ENCODE measurements at regions not wholly inside any gene's neighbourhood (a gene's known extent, or its start where the extent isn't known, plus 50 kb on each side); places are given as distances from the start of the nearest gene placed in this dataset.

- Histone ChIP-seq H3K27ac (ENCODE audit: low read depth, low read length) (no peak overlapping the region), H3K36me3 (ENCODE audit: control insufficient read depth in 3 of 3, insufficient read depth in 3 of 3, low read length in 3 of 3) (no peaks in the 10 kb centered on the region), H3K9me3 (ENCODE audit: control insufficient read depth in 3 of 3, low read length in 3 of 3) (no peaks in the 10 kb centered on the region), H3K27me3 (ENCODE audit: control insufficient read depth in 3 of 3, insufficient read depth in 3 of 3, low read length in 3 of 3) (no peaks in the 10 kb centered on the region), H3K4me1 (ENCODE audit: control insufficient read depth in 3 of 3, insufficient read depth in 3 of 3, low read length in 3 of 3) (no peaks in the 10 kb centered on the region), H3K9ac (ENCODE audit: low read depth in 1 of 3, low read length in 3 of 3) (no peak overlapping the region), H3K4me3 (ENCODE audit: low read length in 3 of 3) (no peak overlapping the region)
Measured at GRCh38 chr14:28098856-28099255, 667.7 kb upstream of the FOXG1 start.

DNA sequence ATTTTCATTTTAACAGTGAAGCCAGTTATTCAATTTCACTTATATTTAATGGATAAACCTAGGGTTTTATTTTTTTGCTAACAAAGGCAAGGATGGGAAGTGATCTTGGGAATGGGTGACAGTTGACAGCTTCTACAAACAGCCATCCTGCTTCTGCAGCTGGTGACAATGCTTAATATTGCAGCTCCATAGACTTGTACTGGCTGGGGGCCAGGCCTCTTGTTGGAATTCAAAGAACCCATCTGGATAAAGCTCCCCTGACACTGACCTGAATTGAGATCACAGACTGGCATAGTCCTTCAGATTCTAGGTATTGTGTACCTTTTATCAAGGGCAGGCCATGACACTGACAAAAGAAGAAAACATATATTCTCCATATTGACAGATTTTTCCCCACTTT lies 664.6 kb upstream of the FOXG1 start:
- no peak overlapping the region for H3K4me3 ChIP-seq (ENCODE audit: low read length in 3 of 3)
- no peaks in the 10 kb centered on the region for H3K36me3 ChIP-seq (ENCODE audit: control insufficient read depth in 3 of 3, insufficient read depth in 3 of 3, low read length in 3 of 3)
- no peak overlapping the region for H3K27ac ChIP-seq (ENCODE audit: low read depth, low read length)
- H3K9ac ChIP-seq (ENCODE audit: low read depth in 1 of 3, low read length in 3 of 3): no peak overlapping the region
- H3K4me1 ChIP-seq (ENCODE audit: control insufficient read depth in 3 of 3, insufficient read depth in 3 of 3, low read length in 3 of 3): no peaks in the 10 kb centered on the region
- no peaks in the 10 kb centered on the region for H3K27me3 ChIP-seq (ENCODE audit: control insufficient read depth in 3 of 3, insufficient read depth in 3 of 3, low read length in 3 of 3)
- H3K9me3 ChIP-seq (ENCODE audit: control insufficient read depth in 3 of 3, low read length in 3 of 3): no peaks in the 10 kb centered on the region

DNA sequence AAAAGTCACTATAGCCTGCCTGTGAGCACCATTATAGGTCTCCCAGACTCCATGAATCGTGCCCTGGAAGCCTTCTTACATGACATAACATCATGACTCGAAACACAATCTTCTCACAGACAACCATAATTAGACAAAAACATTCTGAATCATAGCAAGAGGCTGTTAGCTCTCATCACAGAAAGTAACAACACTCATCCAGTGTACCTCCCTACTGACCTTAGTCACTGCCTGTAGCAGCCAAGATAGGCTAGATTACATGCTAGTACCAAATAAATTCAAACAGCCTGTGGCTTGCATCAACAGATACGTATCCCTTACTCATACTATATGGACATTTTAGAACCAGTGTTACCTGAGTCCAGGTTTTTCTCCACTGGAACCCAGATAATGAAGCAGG lies 663.8 kb upstream of the FOXG1 start:
- Histone ChIP-seq H3K9ac (ENCODE audit: low read depth in 1 of 3, low read length in 3 of 3) (no peak overlapping the region), H3K9me3 (ENCODE audit: control insufficient read depth in 3 of 3, low read length in 3 of 3) (no peaks in the 10 kb centered on the region), H3K4me1 (ENCODE audit: control insufficient read depth in 3 of 3, insufficient read depth in 3 of 3, low read length in 3 of 3) (no peaks in the 10 kb centered on the region)

DNA sequence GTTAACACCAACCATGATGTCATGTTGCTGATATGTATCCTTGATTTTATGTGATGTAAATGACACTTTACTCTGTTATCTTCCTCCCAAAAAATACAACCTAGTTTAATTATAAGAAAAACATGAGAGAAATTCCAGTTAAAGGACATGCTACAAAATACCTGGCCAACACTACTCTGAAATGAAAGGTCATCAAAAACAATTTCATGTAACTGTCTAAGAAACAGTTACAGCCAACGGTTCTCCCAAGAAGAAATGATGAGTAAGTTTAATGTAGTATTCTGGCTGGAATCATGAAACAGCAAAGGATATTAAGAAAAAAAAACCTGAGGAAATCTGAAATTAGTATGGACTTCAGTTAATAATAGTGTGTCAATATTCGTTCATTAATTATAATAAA lies 653.3 kb upstream of the FOXG1 start:
- Histone ChIP-seq H3K27me3 (ENCODE audit: control insufficient read depth in 3 of 3, insufficient read depth in 3 of 3, low read length in 3 of 3) (no peaks in the 10 kb centered on the region), H3K4me3 (ENCODE audit: low read length in 3 of 3) (no peak overlapping the region), H3K27ac (ENCODE audit: low read depth, low read length) (no peak overlapping the region), H3K9ac (ENCODE audit: low read depth in 1 of 3, low read length in 3 of 3) (no peak overlapping the region), H3K9me3 (ENCODE audit: control insufficient read depth in 3 of 3, low read length in 3 of 3) (peaks cover 0 to 4% (median 0%) of the 10 kb centered on the region in 3 donors), H3K36me3 (ENCODE audit: control insufficient read depth in 3 of 3, insufficient read depth in 3 of 3, low read length in 3 of 3) (no peaks in the 10 kb centered on the region), H3K4me1 (ENCODE audit: control insufficient read depth in 3 of 3, insufficient read depth in 3 of 3, low read length in 3 of 3) (no peaks in the 10 kb centered on the region)

More for the DNA sequence above, 663.8 kb upstream of the FOXG1 start:
- Histone ChIP-seq H3K27ac (ENCODE audit: low read depth, low read length) (no peak overlapping the region), H3K27me3 (ENCODE audit: control insufficient read depth in 3 of 3, insufficient read depth in 3 of 3, low read length in 3 of 3) (no peaks in the 10 kb centered on the region), H3K4me3 (ENCODE audit: low read length in 3 of 3) (no peak overlapping the region), H3K36me3 (ENCODE audit: control insufficient read depth in 3 of 3, insufficient read depth in 3 of 3, low read length in 3 of 3) (no peaks in the 10 kb centered on the region)

- no peak overlapping the region for H3K9ac ChIP-seq (ENCODE audit: low read depth in 1 of 3, low read length in 3 of 3)
- H3K36me3 ChIP-seq (ENCODE audit: control insufficient read depth in 3 of 3, insufficient read depth in 3 of 3, low read length in 3 of 3): no peaks in the 10 kb centered on the region
- H3K4me3 ChIP-seq (ENCODE audit: low read length in 3 of 3): no peak overlapping the region
- H3K27ac ChIP-seq (ENCODE audit: low read depth, low read length): no peak overlapping the region
- H3K4me1 ChIP-seq (ENCODE audit: control insufficient read depth in 3 of 3, insufficient read depth in 3 of 3, low read length in 3 of 3): no peaks in the 10 kb centered on the region
- no peaks in the 10 kb centered on the region for H3K9me3 ChIP-seq (ENCODE audit: control insufficient read depth in 3 of 3, low read length in 3 of 3)
- no peaks in the 10 kb centered on the region for H3K27me3 ChIP-seq (ENCODE audit: control insufficient read depth in 3 of 3, insufficient read depth in 3 of 3, low read length in 3 of 3)
Measured at GRCh38 chr14:28116716-28117115, 649.9 kb upstream of the FOXG1 start.

DNA sequence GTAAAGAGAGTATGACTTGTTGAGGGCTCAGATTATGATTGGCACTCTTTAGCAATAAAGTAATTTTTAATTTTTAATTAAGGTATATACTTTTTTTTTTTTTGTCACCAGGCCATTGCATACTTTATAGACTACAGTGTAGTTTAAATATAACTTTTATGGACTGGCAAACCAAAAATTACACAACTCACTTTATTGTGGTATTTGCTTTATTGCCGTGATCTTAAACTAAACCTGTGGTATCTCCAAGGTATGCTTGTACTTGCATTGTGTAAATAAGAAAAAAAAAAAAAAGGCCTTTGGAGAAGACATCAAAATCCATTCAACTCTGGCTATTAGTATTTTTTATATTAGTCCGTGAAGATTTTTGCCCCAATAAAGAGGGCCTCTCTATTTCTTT lies 646.7 kb upstream of the FOXG1 start:
- Histone ChIP-seq H3K9me3 (ENCODE audit: control insufficient read depth in 3 of 3, low read length in 3 of 3) (no peaks in the 10 kb centered on the region), H3K4me1 (ENCODE audit: control insufficient read depth in 3 of 3, insufficient read depth in 3 of 3, low read length in 3 of 3) (no peaks in the 10 kb centered on the region), H3K4me3 (ENCODE audit: low read length in 3 of 3) (no peak overlapping the region), H3K27me3 (ENCODE audit: control insufficient read depth in 3 of 3, insufficient read depth in 3 of 3, low read length in 3 of 3) (no peaks in the 10 kb centered on the region), H3K27ac (ENCODE audit: low read depth, low read length) (no peak overlapping the region), H3K9ac (ENCODE audit: low read depth in 1 of 3, low read length in 3 of 3) (no peak overlapping the region), H3K36me3 (ENCODE audit: control insufficient read depth in 3 of 3, insufficient read depth in 3 of 3, low read length in 3 of 3) (no peaks in the 10 kb centered on the region)

GRCh38 chr14:28120391-28120790 lies 646.2 kb upstream of the FOXG1 start:
- H3K27ac ChIP-seq (ENCODE audit: low read depth, low read length): no peak overlapping the region
- no peaks in the 10 kb centered on the region for H3K9me3 ChIP-seq (ENCODE audit: control insufficient read depth in 3 of 3, low read length in 3 of 3)
- no peaks in the 10 kb centered on the region for H3K36me3 ChIP-seq (ENCODE audit: control insufficient read depth in 3 of 3, insufficient read depth in 3 of 3, low read length in 3 of 3)
- no peak overlapping the region for H3K4me3 ChIP-seq (ENCODE audit: low read length in 3 of 3)
- no peak overlapping the region for H3K9ac ChIP-seq (ENCODE audit: low read depth in 1 of 3, low read length in 3 of 3)
- H3K4me1 ChIP-seq (ENCODE audit: control insufficient read depth in 3 of 3, insufficient read depth in 3 of 3, low read length in 3 of 3): no peaks in the 10 kb centered on the region
- no peaks in the 10 kb centered on the region for H3K27me3 ChIP-seq (ENCODE audit: control insufficient read depth in 3 of 3, insufficient read depth in 3 of 3, low read length in 3 of 3)

- no peaks in the 10 kb centered on the region for H3K4me1 ChIP-seq (ENCODE audit: control insufficient read depth in 3 of 3, insufficient read depth in 3 of 3, low read length in 3 of 3)
- H3K27ac ChIP-seq (ENCODE audit: low read depth, low read length): no peak overlapping the region
- no peaks in the 10 kb centered on the region for H3K36me3 ChIP-seq (ENCODE audit: control insufficient read depth in 3 of 3, insufficient read depth in 3 of 3, low read length in 3 of 3)
- H3K4me3 ChIP-seq (ENCODE audit: low read length in 3 of 3): no peak overlapping the region
- H3K9me3 ChIP-seq (ENCODE audit: control insufficient read depth in 3 of 3, low read length in 3 of 3): no peaks in the 10 kb centered on the region
- H3K27me3 ChIP-seq (ENCODE audit: control insufficient read depth in 3 of 3, insufficient read depth in 3 of 3, low read length in 3 of 3): no peaks in the 10 kb centered on the region
- no peak overlapping the region for H3K9ac ChIP-seq (ENCODE audit: low read depth in 1 of 3, low read length in 3 of 3)
Measured at GRCh38 chr14:28121512-28122297, 644.9 kb upstream of the FOXG1 start.

- Histone ChIP-seq H3K36me3 (ENCODE audit: control insufficient read depth in 3 of 3, insufficient read depth in 3 of 3, low read length in 3 of 3) (no peaks in the 10 kb centered on the region), H3K4me1 (ENCODE audit: control insufficient read depth in 3 of 3, insufficient read depth in 3 of 3, low read length in 3 of 3) (no peaks in the 10 kb centered on the region), H3K27ac (ENCODE audit: low read depth, low read length) (no peak overlapping the region), H3K4me3 (ENCODE audit: low read length in 3 of 3) (no peak overlapping the region), H3K27me3 (ENCODE audit: control insufficient read depth in 3 of 3, insufficient read depth in 3 of 3, low read length in 3 of 3) (no peaks in the 10 kb centered on the region), H3K9me3 (ENCODE audit: control insufficient read depth in 3 of 3, low read length in 3 of 3) (no peaks in the 10 kb centered on the region), H3K9ac (ENCODE audit: low read depth in 1 of 3, low read length in 3 of 3) (no peak overlapping the region)
Measured at GRCh38 chr14:28130610-28131284, 635.8 kb upstream of the FOXG1 start.

DNA sequence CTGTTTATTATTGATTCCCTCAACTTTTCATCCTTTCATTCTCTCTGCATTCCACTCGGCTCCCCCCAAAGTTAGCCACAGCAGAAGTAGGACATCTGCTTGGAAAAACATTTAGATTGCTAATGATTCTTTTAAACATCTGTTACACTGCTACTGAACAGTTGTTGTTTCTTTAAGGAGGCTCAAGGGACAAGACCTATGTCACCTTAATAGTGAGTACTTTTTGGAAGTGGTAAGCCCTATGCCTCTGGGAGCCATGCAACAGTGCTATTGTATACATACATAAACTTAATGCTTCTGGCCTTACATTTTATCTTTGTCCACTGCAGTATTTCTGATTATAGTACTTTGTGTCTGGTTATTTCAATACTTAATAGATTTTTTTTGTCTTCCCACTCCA lies 628.2 kb upstream of the FOXG1 start:
- no peaks in the 10 kb centered on the region for H3K9me3 ChIP-seq (ENCODE audit: control insufficient read depth in 3 of 3, low read length in 3 of 3)

More for the DNA sequence above, 628.2 kb upstream of the FOXG1 start:
- H3K27ac ChIP-seq (ENCODE audit: low read depth, low read length): no peak overlapping the region
- no peaks in the 10 kb centered on the region for H3K36me3 ChIP-seq (ENCODE audit: control insufficient read depth in 3 of 3, insufficient read depth in 3 of 3, low read length in 3 of 3)
- H3K27me3 ChIP-seq (ENCODE audit: control insufficient read depth in 3 of 3, insufficient read depth in 3 of 3, low read length in 3 of 3): no peaks in the 10 kb centered on the region
- no peak overlapping the region for H3K4me3 ChIP-seq (ENCODE audit: low read length in 3 of 3)
- no peak overlapping the region for H3K9ac ChIP-seq (ENCODE audit: low read depth in 1 of 3, low read length in 3 of 3)
- no peaks in the 10 kb centered on the region for H3K4me1 ChIP-seq (ENCODE audit: control insufficient read depth in 3 of 3, insufficient read depth in 3 of 3, low read length in 3 of 3)

Measured in skeletal muscle tissue (tissue), 3 donors.